ENCODE measurements at regions not wholly inside any gene's neighbourhood (a gene's known extent, or its start where the extent isn't known, plus 50 kb on each side); places are given as distances from the start of the nearest gene placed in this dataset.

DNA sequence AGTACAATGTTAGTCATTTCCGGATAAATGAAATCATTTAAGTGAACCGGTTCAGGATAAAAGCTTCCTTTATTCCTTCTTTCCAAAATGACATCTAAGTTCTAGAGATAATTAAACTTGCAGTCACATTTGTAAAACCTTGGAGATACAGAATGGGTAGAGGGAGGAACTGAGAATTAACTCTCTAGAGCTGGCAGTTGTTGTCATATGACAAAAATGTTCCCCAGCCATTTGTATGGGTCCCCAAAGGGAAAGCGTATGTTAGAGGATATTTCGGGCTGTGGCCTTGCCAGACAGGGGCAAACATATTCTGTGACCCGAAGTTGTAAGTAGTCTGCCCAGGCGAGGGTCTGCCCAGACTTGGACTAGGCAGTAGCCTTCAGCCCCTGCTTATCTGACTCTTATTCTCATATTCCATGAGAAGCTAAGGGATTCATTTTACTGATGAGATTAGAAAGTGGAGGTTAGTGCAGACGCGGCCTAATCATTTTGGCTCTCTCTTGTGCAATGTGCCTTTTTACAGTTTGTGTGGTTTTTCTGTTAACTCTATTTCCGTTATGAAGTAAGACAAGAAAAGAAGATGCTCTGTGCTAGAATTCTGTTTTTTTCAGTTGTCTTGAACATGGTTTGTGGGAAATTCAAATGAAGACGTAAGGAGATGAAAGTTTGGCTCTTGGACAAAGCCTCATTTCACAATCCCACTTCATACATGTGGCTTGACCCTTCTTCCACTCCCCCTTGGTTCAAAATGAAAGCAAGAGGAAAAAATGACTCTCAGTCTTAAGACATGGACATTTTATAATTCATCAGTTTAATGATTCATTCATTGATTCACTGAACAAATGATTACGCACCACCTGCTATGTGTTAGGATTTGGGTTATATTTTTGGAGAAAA, 2394.2 kb upstream of the AGA start:
- DNase-seq (ENCODE audit: low read depth) = no peak

DNA sequence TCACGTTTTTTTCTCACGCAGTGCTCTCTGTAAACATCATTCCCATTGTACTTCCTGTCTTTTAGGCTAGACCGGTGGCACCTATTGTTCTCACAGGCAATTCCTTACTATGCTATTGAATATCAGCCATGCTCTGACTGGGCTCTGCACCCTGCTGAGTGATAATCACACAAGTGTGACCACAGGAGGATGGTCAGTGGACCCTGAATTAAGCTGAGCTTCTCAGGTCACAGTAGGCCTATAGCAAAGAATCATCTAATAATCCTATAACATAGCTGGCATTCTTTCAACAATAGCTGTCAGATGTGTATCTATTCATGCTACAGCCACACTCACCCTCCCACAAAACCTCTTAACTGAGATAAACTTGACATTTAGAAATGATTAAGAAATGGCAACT, 2399.8 kb upstream of the TENM3 start:
- no peak for DNase-seq (ENCODE audit: low read depth)

DNA sequence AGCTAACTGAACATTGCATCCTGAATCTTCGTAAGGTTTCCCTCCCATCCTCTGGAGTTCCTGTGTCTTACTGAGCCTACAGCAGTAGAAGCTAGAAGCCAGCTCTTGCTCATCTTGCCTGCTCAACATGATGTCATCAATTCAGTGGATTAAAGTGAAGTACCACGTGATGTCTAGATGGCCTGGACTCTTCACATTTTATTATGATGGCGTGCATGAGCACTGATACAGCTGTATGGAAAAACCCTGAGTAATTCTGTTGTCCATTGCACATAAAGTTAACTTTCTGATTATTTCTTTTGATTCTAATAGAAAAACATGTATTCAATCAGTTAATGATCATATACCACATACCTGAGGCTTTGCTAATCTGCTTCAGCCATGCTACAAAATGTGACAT, 2387.7 kb upstream of the TENM3 start:
- DNase-seq (ENCODE audit: low read depth) = no peak

DNA sequence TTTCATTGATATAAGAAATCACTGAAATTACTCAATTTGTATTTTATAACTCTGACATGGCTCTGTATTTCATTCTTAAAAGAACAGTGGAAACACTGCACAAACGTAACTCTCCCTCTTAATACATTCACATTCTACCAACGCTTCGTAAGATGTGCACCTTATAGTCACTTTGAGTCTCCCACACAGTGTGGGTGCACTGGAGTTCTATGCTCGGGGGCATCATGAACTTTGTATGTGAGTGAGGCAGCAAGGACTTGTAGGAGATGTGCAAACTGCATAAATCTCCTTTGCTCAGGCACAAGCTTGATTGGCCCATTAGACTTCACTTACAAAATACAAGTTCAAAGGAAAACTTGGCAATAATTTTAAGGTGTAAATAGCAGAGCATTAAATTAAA, 2385.0 kb upstream of the TENM3 start:
- DNase-seq (ENCODE audit: low read depth) = no peak

DNA sequence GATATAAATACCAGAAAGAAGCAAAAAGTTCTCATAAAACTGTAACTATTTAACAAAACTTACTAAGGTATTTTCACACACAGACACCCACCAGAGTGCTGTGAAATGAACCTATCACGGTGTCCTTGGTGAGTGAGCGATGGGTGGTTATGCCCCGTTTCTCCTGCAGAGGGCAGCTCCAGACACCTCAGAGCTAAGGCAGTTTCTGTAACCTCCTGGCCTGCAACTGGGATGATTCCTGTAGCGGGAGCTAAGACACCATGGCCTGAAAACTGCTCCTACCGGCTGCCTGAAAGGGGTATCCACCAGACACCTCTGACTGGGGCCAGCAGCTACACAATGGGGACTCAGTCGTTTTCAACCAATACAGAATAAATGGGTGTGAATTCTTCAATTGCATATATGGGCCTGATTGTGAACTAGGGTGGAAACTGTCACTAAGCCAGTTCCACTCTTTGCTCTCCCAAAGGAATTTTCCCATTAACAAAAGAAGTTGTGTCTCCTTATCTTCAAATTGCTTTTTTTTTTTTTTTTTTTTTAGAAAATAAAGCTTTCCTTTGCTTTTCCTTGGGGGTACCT, 2375.8 kb upstream of the TENM3 start:
- DNase-seq (ENCODE audit: low read depth) = no peak

DNA sequence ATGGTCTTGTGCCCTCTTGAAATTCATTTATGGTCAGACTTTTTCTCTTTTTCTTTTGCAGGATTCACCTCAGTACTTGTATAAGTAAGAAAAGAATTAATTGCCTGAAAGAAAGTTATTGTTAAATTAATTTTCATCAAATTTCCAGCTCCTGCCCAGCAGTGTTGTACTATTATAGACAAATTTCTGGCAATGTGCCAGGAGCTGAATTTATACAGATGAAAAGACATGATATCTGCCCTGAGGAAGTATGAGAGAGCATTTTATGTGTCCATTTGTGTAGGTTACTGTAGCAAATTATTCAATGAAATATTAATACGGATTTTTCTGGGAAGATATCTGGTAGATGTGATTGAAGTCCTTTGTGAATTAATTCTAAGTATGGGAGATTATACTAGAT, 2371.5 kb upstream of the TENM3 start:
- no peak for DNase-seq (ENCODE audit: low read depth)

DNA sequence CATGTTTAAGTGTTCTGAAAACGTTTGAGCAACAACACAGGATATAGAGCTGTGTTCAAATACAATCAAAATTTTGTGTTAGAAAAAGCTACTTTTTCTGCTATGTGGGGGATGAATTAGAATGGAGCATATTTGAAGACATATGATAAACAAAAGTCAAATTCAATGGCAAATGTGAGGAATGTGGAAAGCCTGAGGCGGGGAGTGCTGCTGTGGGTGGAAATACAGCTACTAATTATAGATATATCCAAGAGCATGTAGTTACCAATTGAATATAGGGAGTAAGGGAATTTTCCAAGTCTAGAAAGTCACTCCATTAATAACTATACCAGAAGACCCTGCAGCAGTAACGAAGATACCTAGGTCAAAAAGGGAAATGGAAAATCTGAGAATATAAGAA, 2370.4 kb upstream of the TENM3 start:
- no peak for DNase-seq (ENCODE audit: low read depth)

DNA sequence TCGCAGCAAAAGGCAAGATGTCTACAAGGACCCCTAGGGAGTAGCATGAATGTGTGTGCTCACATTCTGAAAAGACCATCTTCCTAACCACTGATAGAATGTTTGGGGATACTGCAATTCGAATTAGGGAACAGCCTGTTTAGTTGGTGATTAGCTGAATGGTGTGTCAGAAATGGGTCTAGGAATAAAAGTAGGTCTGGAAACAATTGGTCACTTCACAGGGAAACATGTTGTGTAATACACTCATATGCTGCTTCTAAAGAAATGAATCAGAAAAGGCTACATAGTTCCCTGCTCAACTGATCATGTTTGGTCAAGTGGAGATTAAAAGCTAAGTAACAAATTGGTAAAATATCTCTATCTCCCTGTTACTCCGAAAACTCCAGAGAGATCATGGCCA, 2362.4 kb upstream of the TENM3 start:
- DNase-seq (ENCODE audit: low read depth) = no peak

DNA sequence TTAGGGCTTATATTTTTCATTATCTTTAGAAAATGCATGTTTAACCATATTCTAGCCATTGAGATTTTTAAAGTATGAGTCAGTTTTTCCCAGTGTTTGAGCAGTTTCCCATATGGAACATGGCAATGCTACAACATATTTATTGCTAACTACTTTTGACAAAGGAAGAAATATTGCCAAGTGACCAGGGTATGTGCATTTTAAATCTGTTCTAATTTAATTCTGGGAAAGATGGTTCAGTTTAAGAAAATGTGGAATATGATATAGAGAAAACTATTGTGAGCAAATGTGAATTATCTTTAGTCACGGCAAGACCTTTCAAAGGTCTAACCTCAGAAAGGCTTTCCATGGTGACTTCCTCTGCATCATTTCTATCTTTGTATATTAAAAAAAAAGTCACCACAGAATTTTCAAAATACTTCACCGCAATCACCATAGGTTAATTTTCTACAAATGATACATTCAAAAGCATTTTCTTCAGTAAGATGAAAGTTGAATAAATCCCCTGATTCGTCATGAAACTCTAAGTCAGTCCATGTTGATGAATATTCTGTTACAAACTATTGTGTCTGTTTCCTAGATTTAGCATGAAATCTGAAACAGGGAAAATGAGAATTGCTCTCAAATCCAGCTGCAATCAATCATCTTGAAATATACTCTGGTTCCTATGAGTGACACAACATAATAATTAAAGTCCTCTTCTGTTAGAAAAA, 2349.0 kb upstream of the TENM3 start:
- no peak for DNase-seq (ENCODE audit: low read depth)

DNA sequence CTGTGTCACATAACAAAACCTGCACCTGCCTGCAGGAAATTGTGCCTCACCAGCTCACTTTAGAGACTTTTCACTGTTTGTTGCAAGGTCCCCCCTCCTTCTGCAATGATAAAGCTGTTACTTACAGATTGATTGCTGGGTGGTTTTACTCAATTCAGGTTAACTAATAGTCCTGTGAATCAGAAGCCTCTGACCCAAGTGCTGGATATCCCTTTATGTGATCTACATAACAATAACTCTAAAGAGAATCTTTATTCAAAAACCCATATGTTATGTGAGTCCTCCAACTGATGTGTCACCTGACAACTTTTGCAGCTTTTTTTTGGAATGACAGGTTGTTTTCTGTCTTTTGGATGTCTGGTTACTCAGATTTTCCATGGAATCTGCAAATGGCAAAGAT, 2323.6 kb upstream of the TENM3 start:
- no peak for DNase-seq (ENCODE audit: low read depth)

DNA sequence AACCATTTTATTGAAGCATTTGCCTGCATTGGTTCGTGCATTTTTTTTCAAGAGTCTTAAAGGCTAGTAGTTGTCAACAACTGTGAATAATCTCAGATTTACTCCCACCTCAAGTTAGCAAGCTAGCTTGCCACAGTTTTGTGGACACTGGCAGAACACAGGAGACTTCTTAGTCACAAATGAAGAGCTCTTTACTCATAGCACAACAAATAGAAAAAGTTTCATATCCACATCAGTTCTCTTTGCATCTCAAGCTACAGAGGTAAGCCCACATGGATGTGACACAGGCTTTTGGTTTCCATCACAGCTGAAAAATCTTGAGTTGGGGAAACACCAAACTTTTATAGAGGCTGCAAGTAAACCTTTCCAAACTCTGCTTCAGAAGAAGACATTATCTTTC, 2315.7 kb upstream of the TENM3 start:
- no peak for DNase-seq (ENCODE audit: low read depth)

DNA sequence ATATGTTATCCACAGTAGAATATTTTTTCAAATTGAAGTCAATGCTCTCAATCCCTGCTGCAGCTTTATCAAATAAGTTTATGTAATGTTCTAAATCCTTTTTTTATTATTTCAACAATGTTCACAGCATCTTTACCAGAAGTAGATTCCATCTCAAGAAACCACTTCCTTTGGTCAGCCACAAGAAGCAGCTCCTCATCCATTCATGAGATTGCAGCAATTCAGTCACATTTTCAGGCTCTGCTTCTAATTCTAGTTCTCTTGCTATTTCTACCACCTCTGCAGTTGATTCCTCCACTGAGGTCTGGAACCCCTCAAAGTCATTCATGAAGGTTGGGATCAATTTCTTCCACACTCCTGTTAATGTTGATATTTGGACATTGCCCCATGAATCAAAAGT, 2301.3 kb upstream of the TENM3 start:
- DNase-seq (ENCODE audit: low read depth) = no peak

DNA sequence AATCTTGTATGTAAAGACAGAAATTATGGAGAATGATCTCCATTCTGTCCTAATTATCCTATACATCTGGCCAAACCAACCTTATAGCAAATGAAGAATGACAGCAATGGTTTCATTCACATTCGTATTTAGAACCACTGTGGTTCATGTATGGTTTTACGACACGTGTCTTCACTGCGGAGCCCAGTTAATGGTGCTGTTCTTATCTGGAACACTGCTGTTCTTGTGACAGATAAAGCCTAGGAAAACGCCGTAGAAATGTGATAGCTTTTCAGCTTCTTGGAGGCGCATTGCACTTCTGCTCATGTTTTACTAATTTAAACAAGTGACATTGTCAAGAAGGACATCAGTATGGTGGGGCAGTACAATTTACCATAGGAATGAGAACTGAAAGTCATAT, 2266.4 kb upstream of the TENM3 start:
- no peak for DNase-seq (ENCODE audit: low read depth)

DNA sequence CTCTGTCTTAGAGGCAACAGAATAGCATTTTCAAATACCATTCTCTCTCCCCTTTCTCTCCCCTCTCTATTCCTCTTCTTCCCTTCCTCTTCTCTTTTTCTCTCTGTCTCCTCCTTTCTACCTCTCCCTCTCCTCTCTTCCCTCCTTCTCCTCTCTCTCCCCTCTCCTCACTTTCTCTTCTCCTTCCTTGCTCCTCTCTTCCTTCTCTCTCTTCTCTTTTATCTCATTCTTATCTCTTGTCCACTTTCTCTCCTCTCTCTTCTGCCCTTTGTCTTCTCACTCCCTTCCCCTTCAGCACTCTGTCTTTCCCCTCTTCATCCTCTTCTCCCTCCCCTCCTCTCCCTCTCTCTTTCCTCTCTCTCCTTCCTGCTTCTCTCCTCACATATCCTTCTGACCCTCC, 2265.8 kb upstream of the TENM3 start:
- DNase-seq (ENCODE audit: low read depth) = no peak

DNA sequence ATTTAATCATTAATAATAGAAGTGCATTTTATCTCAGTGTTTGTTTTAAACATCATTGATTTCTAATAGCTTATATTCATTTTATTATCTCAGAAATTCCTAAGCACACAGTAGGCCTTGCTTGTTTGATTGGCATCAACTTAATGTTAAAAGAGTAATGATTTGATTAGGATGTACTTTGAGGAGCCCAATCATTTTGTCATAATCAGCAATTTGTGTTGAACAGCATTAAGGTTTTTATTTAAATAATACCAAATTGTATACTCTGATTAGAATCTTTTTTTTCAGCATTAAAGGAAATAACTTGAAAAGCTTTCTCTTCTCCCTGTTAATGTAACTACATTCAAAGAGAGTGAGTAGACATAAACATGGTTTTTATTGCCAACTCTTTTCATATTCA, 2262.0 kb upstream of the TENM3 start:
- no peak for DNase-seq (ENCODE audit: low read depth)

DNA sequence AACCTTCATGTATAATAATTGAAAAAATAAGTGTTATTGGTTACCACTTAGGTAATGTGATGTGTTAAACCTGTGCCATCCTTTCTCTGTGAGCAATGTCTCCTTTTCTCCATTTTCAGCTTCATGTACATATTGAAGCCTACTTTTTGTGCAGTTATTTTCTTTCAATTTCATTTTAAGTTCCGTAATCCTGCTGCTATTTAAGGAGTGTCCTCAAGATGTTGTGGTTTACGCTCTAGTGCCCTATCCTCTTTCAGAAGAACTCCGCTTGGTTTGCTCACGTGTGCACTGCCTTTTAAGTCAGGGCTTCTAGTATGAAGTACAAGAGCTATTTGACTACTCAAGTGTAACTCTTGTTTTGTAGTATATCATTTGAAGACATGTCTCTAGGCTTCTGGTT, 2253.2 kb upstream of the TENM3 start:
- no peak for DNase-seq (ENCODE audit: low read depth)

DNA sequence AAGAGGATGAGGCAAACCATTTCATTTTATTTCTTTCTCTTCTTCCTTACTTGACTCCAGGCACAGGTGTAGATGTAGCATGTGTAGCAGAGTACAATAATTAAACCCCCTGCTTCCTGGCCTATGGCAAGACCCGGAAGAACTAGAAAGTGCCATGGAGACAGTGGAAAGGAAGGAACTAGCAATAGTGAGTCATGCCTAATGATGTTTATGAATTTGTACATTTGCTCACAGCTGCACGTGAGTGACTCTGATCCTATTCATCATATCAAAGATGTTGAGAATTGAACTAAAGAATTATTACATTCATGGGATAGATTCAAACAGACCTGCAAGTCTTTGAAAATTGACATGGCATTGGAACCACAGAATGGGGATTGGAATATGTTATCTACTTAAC, 2233.9 kb upstream of the TENM3 start:
- no peak for DNase-seq (ENCODE audit: low read depth)

DNA sequence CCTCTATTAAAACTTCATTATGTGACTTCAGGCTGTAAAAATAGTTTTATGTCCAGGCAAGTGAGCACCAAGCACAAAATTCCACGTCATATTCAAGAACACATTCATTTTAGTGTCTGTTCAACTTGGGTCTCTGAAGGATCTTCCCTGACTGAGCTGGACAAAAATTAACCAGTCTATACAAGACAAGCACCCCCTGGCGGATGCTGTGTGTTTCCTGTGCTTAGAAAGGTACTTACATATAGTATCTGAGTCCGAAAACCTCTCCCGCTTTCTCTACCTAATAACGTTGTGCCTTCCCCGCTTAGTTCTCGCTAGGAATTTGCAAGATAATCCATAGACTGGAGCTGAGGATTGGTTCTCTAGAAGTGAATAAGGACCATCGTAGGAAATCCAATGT, 2214.5 kb upstream of the TENM3 start:
- no peak for DNase-seq (ENCODE audit: low read depth)

DNA sequence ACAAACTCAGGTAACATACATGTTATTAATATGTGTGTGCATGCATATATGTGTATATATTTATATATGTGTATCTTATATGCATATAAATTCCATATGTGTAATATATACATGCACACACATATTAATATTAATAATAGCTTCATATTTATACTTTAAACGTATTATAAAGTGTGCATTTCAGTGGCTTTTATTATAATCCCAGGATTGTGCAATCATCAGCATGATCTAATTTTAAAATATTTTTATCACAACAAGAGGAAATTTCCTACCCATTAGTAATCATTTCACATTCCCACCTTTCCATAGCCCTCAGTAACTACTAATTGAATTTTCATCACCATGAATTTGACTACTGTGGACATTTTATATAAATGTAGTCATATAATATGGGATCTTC, 2211.9 kb upstream of the TENM3 start:
- no peak for DNase-seq (ENCODE audit: low read depth)

DNA sequence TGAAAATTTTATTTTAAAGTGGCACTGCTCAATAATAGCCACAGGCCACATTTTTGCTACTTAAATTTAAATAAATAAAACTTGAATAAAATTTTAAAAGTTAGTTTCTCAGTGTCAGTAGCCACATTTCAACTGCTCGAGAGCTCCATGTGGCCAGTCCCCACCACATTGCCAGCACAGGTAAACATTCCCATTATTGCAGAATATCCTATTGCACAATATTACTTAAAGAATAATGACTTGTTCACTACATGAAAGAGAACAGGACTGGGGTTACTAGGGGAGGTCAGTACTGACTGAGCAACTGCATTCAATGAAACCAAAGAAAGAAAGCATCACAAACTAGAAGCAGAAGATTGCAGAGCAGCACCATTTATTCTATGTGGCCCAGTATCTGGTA, 2201.6 kb upstream of the TENM3 start:
- no peak for DNase-seq (ENCODE audit: low read depth)

DNA sequence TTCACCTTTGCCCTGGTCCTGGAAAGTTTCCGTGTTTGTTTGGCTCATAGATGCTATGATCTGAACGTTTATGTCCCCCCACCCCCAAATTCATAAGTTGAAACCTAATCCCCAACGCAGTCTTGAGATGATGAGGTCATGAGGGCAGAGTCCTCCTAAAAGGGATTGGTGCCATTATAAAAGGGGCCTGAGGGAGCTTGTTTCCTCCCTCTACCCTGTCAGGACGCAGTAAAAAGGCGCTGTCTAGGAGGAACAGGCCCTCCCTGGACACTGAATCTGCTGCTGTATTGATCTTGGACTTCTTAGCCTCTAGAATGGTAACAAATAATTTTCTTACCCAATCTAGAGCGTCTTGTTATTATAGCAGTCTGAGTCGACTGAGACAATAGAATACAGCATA, 2190.6 kb upstream of the TENM3 start:
- DNase-seq (ENCODE audit: low read depth) = no peak

DNA sequence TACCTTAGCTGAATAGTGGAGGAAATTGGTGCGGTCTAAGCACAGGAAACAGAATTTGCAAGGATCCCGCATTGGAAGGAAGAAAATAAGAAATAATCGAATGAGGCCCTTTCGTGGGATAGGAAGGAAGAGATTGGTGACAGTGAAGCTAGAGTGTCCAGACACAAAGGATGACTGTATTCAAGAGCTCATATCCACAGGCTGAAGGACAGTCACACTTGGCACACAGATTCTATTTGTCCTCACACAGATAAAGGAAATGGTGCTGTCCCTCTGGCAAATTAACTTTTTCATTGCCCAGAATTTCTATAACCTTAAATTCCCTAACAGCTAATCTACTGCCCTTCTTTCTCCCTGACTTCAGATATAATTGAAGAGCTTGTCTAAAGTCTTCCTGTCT, 2188.9 kb upstream of the TENM3 start:
- DNase-seq (ENCODE audit: low read depth) = no peak

DNA sequence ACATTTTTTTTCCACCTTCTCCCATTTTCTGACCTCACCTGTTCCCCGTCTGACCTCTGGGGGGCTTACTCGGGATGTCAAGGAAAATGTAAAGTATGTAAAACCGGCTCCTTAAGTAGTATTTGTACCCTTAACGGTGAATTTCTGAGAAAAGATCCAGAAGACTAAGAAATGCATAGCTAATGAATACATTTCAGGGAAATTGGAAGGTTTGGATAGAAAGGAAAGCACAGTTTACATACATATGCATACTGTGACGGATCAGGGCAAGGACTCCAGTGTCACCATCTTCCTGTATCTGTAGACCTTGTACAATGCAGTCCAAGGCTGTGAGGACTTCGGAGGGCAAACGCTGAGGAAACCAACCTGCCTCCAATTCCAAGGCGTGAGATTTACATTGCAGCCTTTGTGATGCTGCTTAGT, 2185.9 kb upstream of the TENM3 start:
- no peak for DNase-seq (ENCODE audit: low read depth)

Data from GM04504 (cell line).